ENCODE measurements at regions not wholly inside any gene's neighbourhood (a gene's known extent, or its start where the extent isn't known, plus 50 kb on each side); places are given as distances from the start of the nearest gene placed in this dataset.

DNA sequence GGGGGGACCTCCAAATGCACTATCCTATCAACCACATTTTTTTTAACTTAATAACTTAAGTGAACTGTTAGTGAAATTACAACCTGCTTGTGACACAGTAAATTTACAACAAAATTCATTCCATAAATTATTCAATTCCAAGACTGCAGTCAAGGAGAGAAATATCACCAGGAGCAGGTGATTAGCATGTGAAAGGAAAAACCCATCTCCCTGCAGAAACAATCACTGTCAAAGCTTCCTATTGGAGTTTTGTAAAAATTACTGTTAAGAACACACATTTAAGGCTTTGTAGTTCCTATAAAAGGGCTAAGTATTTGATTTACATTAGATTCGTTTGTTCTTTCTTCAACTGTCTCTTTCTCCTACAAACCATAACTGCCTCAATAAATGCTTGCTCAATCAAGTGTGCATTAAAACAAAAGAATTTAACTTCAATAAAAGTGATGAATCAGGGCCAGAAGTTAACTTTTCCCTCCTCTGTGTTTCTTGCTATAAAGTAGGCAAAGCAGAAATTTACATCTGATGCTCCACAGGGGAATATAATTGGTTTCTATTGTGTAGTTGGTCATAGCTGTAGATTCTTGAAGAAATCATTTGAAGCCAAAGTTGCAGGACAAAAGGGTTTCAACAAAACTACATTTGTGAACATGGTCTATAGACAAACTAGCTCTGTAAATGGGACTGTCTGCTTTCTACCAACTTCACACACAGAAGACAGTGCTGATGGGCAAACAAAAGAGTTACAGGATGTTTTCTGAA is 195.1 kb upstream of the PSMD7 start:
- Histone ChIP-seq H3K36me3 (ENCODE audit: control insufficient read depth in 1 of 2, insufficient read depth in 2 of 2, low read depth in 1 of 2, low read length in 2 of 2) (no peaks in the 10 kb centered on the region), H3K18ac (ENCODE audit: low read depth in 1 of 2, low read length in 2 of 2) (no peak overlapping the region), H2BK5ac (ENCODE audit: low read depth, low read length, poor library complexity, severe bottlenecking) (no peak overlapping the region), H3K14ac (ENCODE audit: low read length in 2 of 2) (no peak overlapping the region), H4K91ac (ENCODE audit: low read length) (no peak overlapping the region), H2BK12ac (ENCODE audit: low read length in 2 of 2) (no peak overlapping the region), H2BK120ac (ENCODE audit: low read depth, low read length) (no peak overlapping the region), H2AK5ac (ENCODE audit: low read length, severe bottlenecking) (no peak overlapping the region), H3K4ac (ENCODE audit: low read depth in 1 of 2, low read length in 2 of 2) (no peak overlapping the region), H3K9ac (ENCODE audit: low read length) (no peak overlapping the region), H4K8ac (ENCODE audit: low read length) (no peak overlapping the region), H3K4me3 (ENCODE audit: insufficient read depth in 1 of 2, low read depth in 1 of 2, low read length in 2 of 2) (no peak overlapping the region), H3K4me1 (ENCODE audit: control insufficient read depth, insufficient read depth, low read depth, low read length) (no peaks in the 10 kb centered on the region), H3K27ac (ENCODE audit: low read length, poor library complexity, severe bottlenecking) (no peak overlapping the region), H2BK15ac (ENCODE audit: low read depth, poor library complexity, severe bottlenecking) (no peak overlapping the region), H3K79me1 (replicated peaks; ENCODE audit: low read length, poor library complexity, severe bottlenecking) (no peaks in the 10 kb centered on the region), H3K4me2 (ENCODE audit: low read length, poor library complexity, severe bottlenecking) (no peak overlapping the region), H3K23ac (ENCODE audit: low read length in 2 of 2) (no peak overlapping the region), H3K27me3 (ENCODE audit: control insufficient read depth in 1 of 2, insufficient read depth in 1 of 2, low read length in 2 of 2) (no peaks in the 10 kb centered on the region), H3K9me3 (ENCODE audit: control insufficient read depth, low read length) (no peaks in the 10 kb centered on the region), H2AFZ (ENCODE audit: low read depth, low read length) (no peak overlapping the region)
- no peak for DNase-seq
- no CpG with 5 or more reads among the region's 1 CpG for WGBS

DNA sequence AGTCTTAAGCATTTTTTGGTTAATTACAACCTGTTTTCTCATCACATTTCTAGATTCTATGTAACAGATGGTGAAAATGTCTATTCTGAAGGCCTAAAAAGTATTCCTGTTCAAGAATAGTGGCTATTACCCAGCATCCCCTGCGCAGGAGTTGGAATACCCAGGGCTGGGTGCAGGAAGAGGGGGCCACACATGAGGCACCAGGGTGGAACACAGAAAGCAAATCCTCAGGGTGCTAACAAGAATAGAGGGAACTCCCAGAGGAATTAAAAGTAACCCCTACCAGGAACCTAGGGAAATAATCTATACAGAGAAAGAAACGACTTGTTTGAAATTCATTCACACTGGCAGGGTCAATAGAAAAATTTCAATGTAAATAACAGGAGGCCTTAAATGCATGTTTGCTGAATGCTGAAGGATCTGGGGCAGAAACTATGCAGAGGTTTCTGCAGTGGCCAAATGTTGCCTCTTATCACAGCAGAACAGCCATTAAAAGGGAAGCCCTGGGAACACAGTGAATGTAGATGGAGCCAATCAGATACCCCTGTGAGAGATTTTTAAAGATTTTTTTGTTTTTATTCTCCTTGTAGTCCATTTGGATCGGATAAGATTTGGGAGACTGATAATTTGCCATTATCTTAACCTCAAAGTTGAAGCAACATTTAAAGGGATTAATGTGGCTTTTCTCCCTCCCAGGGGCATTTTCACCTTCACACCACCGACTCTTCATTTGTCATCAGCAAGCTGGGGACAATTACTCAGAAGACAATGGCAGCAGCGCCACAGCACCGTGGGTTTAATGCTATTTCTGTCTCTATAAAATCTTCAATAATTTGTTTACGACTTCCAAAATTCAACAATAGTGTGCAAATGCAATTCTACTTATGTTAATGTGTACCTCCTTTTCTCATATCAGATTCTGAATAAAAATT is 196.0 kb upstream of the PSMD7 start:
- Histone ChIP-seq H3K27me3 (ENCODE audit: control insufficient read depth in 1 of 2, insufficient read depth in 1 of 2, low read length in 2 of 2) (no peaks in the 10 kb centered on the region), H3K9ac (ENCODE audit: low read length) (no peak overlapping the region), H2BK12ac (ENCODE audit: low read length in 2 of 2) (no peak overlapping the region), H4K91ac (ENCODE audit: low read length) (no peak overlapping the region), H3K9me3 (ENCODE audit: control insufficient read depth, low read length) (no peaks in the 10 kb centered on the region), H2AK5ac (ENCODE audit: low read length, severe bottlenecking) (no peak overlapping the region), H2BK15ac (ENCODE audit: low read depth, poor library complexity, severe bottlenecking) (no peak overlapping the region), H3K36me3 (ENCODE audit: control insufficient read depth in 1 of 2, insufficient read depth in 2 of 2, low read depth in 1 of 2, low read length in 2 of 2) (no peaks in the 10 kb centered on the region), H2AFZ (ENCODE audit: low read depth, low read length) (no peak overlapping the region), H2BK5ac (ENCODE audit: low read depth, low read length, poor library complexity, severe bottlenecking) (no peak overlapping the region), H3K14ac (ENCODE audit: low read length in 2 of 2) (no peak overlapping the region), H3K27ac (ENCODE audit: low read length, poor library complexity, severe bottlenecking) (no peak overlapping the region), H3K4ac (ENCODE audit: low read depth in 1 of 2, low read length in 2 of 2) (no peak overlapping the region), H2BK120ac (ENCODE audit: low read depth, low read length) (no peak overlapping the region), H3K4me3 (ENCODE audit: insufficient read depth in 1 of 2, low read depth in 1 of 2, low read length in 2 of 2) (no peak overlapping the region), H3K79me1 (replicated peaks; ENCODE audit: low read length, poor library complexity, severe bottlenecking) (no peaks in the 10 kb centered on the region), H3K18ac (ENCODE audit: low read depth in 1 of 2, low read length in 2 of 2) (no peak overlapping the region), H4K8ac (ENCODE audit: low read length) (no peak overlapping the region), H3K4me1 (ENCODE audit: control insufficient read depth, insufficient read depth, low read depth, low read length) (no peaks in the 10 kb centered on the region), H3K23ac (ENCODE audit: low read length in 2 of 2) (no peak overlapping the region), H3K4me2 (ENCODE audit: low read length, poor library complexity, severe bottlenecking) (no peak overlapping the region)
- no peak for DNase-seq
- 25% methylated on average over 4 of the region's 7 CpGs for WGBS

DNA sequence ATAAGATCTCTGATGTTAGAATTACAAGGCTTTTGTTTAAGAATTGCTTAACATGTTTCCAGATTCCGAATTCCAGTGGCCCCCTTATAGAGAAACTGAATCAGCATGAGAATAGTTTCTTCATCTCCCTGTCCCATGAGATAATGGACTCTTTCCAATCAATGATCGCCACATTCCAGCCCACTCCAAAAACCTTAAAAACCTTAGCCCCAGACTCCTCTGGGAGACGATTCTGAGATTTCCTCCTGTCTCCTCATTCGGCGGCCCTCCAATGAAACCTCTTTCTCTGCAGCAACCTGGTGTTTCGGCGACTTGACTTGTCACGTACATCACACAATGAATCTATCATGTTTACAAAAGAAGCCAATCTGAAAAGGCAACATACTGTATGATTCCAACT is 197.1 kb upstream of the PSMD7 start:
- Histone ChIP-seq H3K4me1 (ENCODE audit: control insufficient read depth, insufficient read depth, low read depth, low read length) (no peaks in the 10 kb centered on the region), H2BK120ac (ENCODE audit: low read depth, low read length) (no peak overlapping the region), H2BK5ac (ENCODE audit: low read depth, low read length, poor library complexity, severe bottlenecking) (no peak overlapping the region), H2AFZ (ENCODE audit: low read depth, low read length) (no peak overlapping the region), H3K36me3 (ENCODE audit: control insufficient read depth in 1 of 2, insufficient read depth in 2 of 2, low read depth in 1 of 2, low read length in 2 of 2) (no peaks in the 10 kb centered on the region), H3K27me3 (ENCODE audit: control insufficient read depth in 1 of 2, insufficient read depth in 1 of 2, low read length in 2 of 2) (no peaks in the 10 kb centered on the region), H3K4me3 (ENCODE audit: insufficient read depth in 1 of 2, low read depth in 1 of 2, low read length in 2 of 2) (no peak overlapping the region), H3K27ac (ENCODE audit: low read length, poor library complexity, severe bottlenecking) (no peak overlapping the region), H3K9ac (ENCODE audit: low read length) (no peak overlapping the region), H3K4me2 (ENCODE audit: low read length, poor library complexity, severe bottlenecking) (no peak overlapping the region), H3K23ac (ENCODE audit: low read length in 2 of 2) (no peak overlapping the region), H2AK5ac (ENCODE audit: low read length, severe bottlenecking) (no peak overlapping the region), H2BK15ac (ENCODE audit: low read depth, poor library complexity, severe bottlenecking) (no peak overlapping the region), H3K18ac (ENCODE audit: low read depth in 1 of 2, low read length in 2 of 2) (no peak overlapping the region), H2BK12ac (ENCODE audit: low read length in 2 of 2) (no peak overlapping the region), H3K14ac (ENCODE audit: low read length in 2 of 2) (no peak overlapping the region), H3K4ac (ENCODE audit: low read depth in 1 of 2, low read length in 2 of 2) (no peak overlapping the region), H4K8ac (ENCODE audit: low read length) (no peak overlapping the region), H3K9me3 (ENCODE audit: control insufficient read depth, low read length) (no peaks in the 10 kb centered on the region), H3K79me1 (replicated peaks; ENCODE audit: low read length, poor library complexity, severe bottlenecking) (no peaks in the 10 kb centered on the region), H4K91ac (ENCODE audit: low read length) (no peak overlapping the region)
- no peak for DNase-seq
- 79% methylated on average over 8 of the region's 8 CpGs for WGBS

DNA sequence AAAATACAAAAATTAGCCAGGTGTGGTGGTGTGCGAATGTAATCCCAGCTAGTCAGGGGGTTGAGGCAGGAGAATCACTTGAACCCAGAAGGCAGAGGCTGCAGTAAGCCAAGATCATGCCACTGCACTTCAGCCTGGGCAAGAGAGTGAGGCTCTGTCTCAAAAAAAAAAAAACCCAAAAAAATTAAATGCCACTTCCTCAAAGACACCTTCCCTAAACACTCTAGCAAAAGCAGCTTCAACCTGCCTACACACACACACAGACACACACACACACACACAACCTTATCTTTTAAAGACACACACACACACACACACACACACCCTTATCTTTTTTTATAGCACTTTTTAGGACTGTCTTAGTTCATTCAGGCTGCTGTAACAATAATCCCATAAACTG is 201.7 kb upstream of the PSMD7 start:
- H3K4me3 ChIP-seq (ENCODE audit: insufficient read depth in 1 of 2, low read depth in 1 of 2, low read length in 2 of 2) = no peak overlapping the region
- H3K36me3 ChIP-seq (ENCODE audit: control insufficient read depth in 1 of 2, insufficient read depth in 2 of 2, low read depth in 1 of 2, low read length in 2 of 2) = no peaks in the 10 kb centered on the region
- no peak overlapping the region for H2AFZ ChIP-seq (ENCODE audit: low read depth, low read length)
- H3K4ac ChIP-seq (ENCODE audit: low read depth in 1 of 2, low read length in 2 of 2) = no peak overlapping the region
- H3K23ac ChIP-seq (ENCODE audit: low read length in 2 of 2) = no peak overlapping the region
- H2AK5ac ChIP-seq (ENCODE audit: low read length, severe bottlenecking) = no peak overlapping the region
- H2BK5ac ChIP-seq (ENCODE audit: low read depth, low read length, poor library complexity, severe bottlenecking) = no peak overlapping the region
- no peaks in the 10 kb centered on the region for H3K79me1 ChIP-seq (replicated peaks; ENCODE audit: low read length, poor library complexity, severe bottlenecking)
- no peak overlapping the region for H3K18ac ChIP-seq (ENCODE audit: low read depth in 1 of 2, low read length in 2 of 2)
- H3K4me2 ChIP-seq (ENCODE audit: low read length, poor library complexity, severe bottlenecking) = no peak overlapping the region
- H2BK15ac ChIP-seq (ENCODE audit: low read depth, poor library complexity, severe bottlenecking) = no peak overlapping the region
- no peak for DNase-seq
- no peak overlapping the region for H3K14ac ChIP-seq (ENCODE audit: low read length in 2 of 2)
- no peak overlapping the region for H2BK12ac ChIP-seq (ENCODE audit: low read length in 2 of 2)
- no peak overlapping the region for H3K9ac ChIP-seq (ENCODE audit: low read length)
- WGBS = 92% methylated on average over 1 of the region's 1 CpG
- H4K8ac ChIP-seq (ENCODE audit: low read length) = no peak overlapping the region
- no peak overlapping the region for H3K27ac ChIP-seq (ENCODE audit: low read length, poor library complexity, severe bottlenecking)
- H3K27me3 ChIP-seq (ENCODE audit: control insufficient read depth in 1 of 2, insufficient read depth in 1 of 2, low read length in 2 of 2) = no peaks in the 10 kb centered on the region
- H4K91ac ChIP-seq (ENCODE audit: low read length) = no peak overlapping the region
- H3K9me3 ChIP-seq (ENCODE audit: control insufficient read depth, low read length) = no peaks in the 10 kb centered on the region
- H2BK120ac ChIP-seq (ENCODE audit: low read depth, low read length) = no peak overlapping the region
- H3K4me1 ChIP-seq (ENCODE audit: control insufficient read depth, insufficient read depth, low read depth, low read length) = no peaks in the 10 kb centered on the region

Measured in mesenchymal stem cell (in vitro differentiated cells and primary cell).